ENCODE measurements at regions not wholly inside any gene's neighbourhood (a gene's known extent, or its start where the extent isn't known, plus 50 kb on each side); places are given as distances from the start of the nearest gene placed in this dataset.

GRCh38 chr17:72184805-72185204, 64.0 kb downstream of the SOX9 start:
- DNase-seq (ENCODE audit: extremely low read depth, low read depth): no peak
- H3K4me3 ChIP-seq (replicated peaks; ENCODE audit: low read depth, low read length): no peak overlapping the region
- TF ChIP-seq CTCF (IDR thresholded peaks at IDR 0.05; ENCODE audit: low read depth, low read length, missing control alignments): no peak

DNA sequence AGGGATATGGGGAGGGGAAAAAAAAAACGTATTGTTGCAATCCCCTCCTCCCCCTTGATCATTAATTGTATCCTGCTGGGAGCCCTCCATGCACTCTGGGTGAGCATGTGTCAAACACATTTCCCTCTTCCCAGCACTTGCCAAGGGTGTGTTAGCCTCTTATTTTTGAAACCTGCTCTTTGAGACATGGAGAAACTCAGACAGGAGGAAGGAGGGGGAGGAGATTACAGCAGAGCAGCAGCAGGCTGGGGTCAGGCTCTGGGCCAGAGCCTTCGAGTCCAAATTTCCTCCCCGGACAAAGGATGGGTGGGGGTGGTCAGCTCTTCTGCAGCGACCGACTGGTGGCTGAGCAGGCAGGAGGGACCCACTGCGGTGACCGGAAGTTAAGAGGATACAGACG, 64.7 kb downstream of the SOX9 start:
- no peak for DNase-seq (ENCODE audit: extremely low read depth, low read depth)
- H3K4me3 ChIP-seq (replicated peaks; ENCODE audit: low read depth, low read length): no peak overlapping the region
- no peak for TF ChIP-seq CTCF (IDR thresholded peaks at IDR 0.05; ENCODE audit: low read depth, low read length, missing control alignments)

DNA sequence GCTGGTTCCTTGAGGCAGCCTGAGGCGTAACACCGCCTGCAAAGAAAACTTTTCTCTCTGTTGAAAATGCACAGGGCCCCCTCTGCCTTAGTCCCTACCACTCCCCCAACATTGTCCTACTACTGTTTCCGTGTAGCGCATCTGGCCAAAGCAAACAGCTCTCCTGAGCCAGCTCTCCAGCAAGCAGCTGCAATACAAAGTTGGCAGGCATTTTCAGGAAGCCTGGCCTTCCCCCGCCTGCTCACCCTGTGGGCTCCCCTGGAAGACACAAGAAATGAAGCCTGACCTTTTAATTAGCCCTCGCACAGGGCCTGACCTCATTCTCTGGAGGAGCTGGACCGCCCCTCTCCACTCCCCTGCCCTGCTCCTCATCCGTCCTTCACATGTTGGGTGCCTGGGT, 66.7 kb downstream of the SOX9 start:
- DNase-seq (ENCODE audit: extremely low read depth, low read depth): no peak

DNA sequence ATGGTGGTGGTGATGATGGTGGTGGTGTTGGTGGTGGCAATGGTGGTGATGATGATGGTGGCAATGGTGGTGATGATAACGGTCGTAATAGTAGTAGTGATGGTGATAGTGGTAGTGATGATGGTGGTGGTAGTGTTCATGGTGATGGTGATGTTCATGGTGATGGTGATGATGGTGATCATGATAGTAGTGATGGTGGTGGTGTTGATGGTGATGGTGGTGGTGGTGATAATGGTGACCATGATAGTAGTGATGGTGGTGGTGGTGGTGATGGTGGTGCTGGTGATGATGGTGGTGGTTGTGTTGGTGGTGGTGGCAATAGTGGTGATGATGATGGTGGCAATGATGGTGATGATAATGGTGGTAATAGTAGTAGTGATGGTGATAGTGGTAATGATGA, 68.0 kb downstream of the SOX9 start:
- DNase-seq (ENCODE audit: extremely low read depth, low read depth): no peak
- no peak overlapping the region for H3K4me3 ChIP-seq (replicated peaks; ENCODE audit: low read depth, low read length)
- no peak for TF ChIP-seq CTCF (IDR thresholded peaks at IDR 0.05; ENCODE audit: low read depth, low read length, missing control alignments)

More for the DNA sequence above, 66.7 kb downstream of the SOX9 start:
- H3K4me3 ChIP-seq (replicated peaks; ENCODE audit: low read depth, low read length): no peak overlapping the region
- TF ChIP-seq CTCF (IDR thresholded peaks at IDR 0.05; ENCODE audit: low read depth, low read length, missing control alignments): no peak

GRCh38 chr17:72189768-72190593, 69.2 kb downstream of the SOX9 start:
- TF ChIP-seq CTCF (IDR thresholded peaks at IDR 0.05; ENCODE audit: low read depth, low read length, missing control alignments): no peak
- H3K4me3 ChIP-seq (replicated peaks; ENCODE audit: low read depth, low read length): no peak overlapping the region
- no peak for DNase-seq (ENCODE audit: extremely low read depth, low read depth)

DNA sequence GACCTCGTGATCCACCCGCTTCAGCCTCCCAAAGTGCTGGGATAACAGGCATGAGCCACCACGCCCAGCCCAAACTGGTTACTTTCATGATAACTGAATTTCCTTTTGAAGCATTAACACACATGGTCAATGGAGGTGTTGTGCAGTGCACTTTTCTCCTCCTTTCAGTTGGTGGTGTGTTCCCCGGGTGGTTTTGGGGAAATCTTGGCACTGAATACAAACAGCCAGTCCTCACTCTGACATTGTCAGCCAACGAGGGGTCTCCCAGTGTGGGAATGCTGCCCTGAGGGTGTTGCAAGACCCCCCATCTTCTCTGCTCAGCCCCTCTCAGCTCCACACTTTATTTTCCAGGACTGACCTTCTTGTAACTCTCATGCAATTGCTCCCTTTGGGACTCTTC, 70.5 kb downstream of the SOX9 start:
- no peak for TF ChIP-seq CTCF (IDR thresholded peaks at IDR 0.05; ENCODE audit: low read depth, low read length, missing control alignments)
- no peak for DNase-seq (ENCODE audit: extremely low read depth, low read depth)
- no peak overlapping the region for H3K4me3 ChIP-seq (replicated peaks; ENCODE audit: low read depth, low read length)

Data from HFF-Myc (cell line).